ENCODE measurements at regions not wholly inside any gene's neighbourhood (a gene's known extent, or its start where the extent isn't known, plus 50 kb on each side); places are given as distances from the start of the nearest gene placed in this dataset.

GRCh38 chr3:43995547-43996378 lies 245.9 kb upstream of the TOPAZ1 start:
- peak; percentile 59 for DNase-seq

GRCh38 chr3:43996379-43997301 lies 245.0 kb upstream of the TOPAZ1 start:
- DNase-seq = peak; percentile 66

GRCh38 chr3:43997316-43997715 lies 244.4 kb upstream of the TOPAZ1 start:
- no peak for DNase-seq

GRCh38 chr3:43997788-43998369 lies 243.8 kb upstream of the TOPAZ1 start:
- peak; percentile 64 for DNase-seq

GRCh38 chr3:43998370-43998835 lies 243.3 kb upstream of the TOPAZ1 start:
- DNase-seq = no peak

- no peak for DNase-seq
These were observed 242.6 kb upstream of the TOPAZ1 start for GRCh38 chr3:43998836-43999727.

GRCh38 chr3:43999728-44000319 lies 241.9 kb upstream of the TOPAZ1 start:
- no peak for DNase-seq

- DNase-seq = no peak
These were observed 241.1 kb upstream of the TOPAZ1 start for GRCh38 chr3:44000586-44000985.

GRCh38 chr3:44001072-44001471 lies 240.6 kb upstream of the TOPAZ1 start:
- DNase-seq = no peak

GRCh38 chr3:44003801-44004200 lies 237.9 kb upstream of the TOPAZ1 start:
- no peak for DNase-seq

- DNase-seq = no peak
These were observed 230.0 kb upstream of the TOPAZ1 start for GRCh38 chr3:44011680-44012079.

GRCh38 chr3:44012160-44012899 lies 229.4 kb upstream of the TOPAZ1 start:
- DNase-seq = no peak

GRCh38 chr3:44013967-44014366 lies 227.7 kb upstream of the TOPAZ1 start:
- no peak for DNase-seq

- no peak for DNase-seq
These were observed 226.5 kb upstream of the TOPAZ1 start for GRCh38 chr3:44015170-44015569.

- no peak for DNase-seq
These were observed 224.9 kb upstream of the TOPAZ1 start for GRCh38 chr3:44016818-44017217.

GRCh38 chr3:44018926-44019325 lies 222.8 kb upstream of the TOPAZ1 start:
- DNase-seq = no peak

- no peak for DNase-seq
These were observed 221.9 kb upstream of the TOPAZ1 start for GRCh38 chr3:44019736-44020135.

- DNase-seq = no peak
These were observed 221.5 kb upstream of the TOPAZ1 start for GRCh38 chr3:44020143-44020542.

GRCh38 chr3:44021651-44022594 lies 219.8 kb upstream of the TOPAZ1 start:
- DNase-seq = no peak

Data from activated CD8-positive, alpha-beta memory T cell treated with anti-CD3 and anti-CD28 coated beads, Interleukin-2, amount 50 U/mL, for 48 hours (primary cell).